ENCODE measurements at regions not wholly inside any gene's neighbourhood (a gene's known extent, or its start where the extent isn't known, plus 50 kb on each side); places are given as distances from the start of the nearest gene placed in this dataset.

DNA sequence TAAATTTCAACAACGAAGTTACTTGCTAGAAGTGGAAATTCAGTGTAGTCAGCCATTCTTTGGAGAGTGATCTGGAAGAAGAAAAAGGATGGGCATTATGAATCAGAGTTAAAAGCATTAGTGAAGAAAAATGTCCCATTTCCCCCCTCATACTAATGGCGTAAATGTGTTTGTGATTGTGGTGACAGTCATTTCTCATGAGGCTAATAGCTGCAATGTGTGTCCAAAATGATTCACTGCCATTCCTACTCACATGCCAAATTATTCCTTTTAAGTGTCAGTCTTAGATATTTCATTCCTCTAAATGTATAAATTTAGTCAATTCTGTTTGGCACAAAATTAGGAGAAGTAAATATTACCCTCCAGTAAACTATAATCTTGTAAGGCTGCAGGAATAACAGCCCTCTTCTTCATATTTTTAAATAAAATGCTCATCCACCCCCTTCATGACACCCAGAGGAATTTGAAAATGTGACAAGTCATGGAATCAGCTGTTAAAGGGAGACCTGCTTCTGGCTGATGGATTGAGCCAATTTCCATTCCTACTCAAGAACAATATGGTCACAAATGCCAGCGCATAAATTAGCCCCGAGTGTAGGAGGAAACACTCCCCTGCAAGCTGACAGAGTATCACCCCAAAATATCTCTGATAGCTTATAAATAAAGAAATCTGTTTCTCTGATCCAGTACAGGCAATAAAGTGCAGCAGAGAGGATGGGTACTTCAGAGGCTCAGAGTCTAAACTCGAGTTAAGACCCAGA lies 912.3 kb upstream of the SEL1L start:
- DNase-seq: no peak

DNA sequence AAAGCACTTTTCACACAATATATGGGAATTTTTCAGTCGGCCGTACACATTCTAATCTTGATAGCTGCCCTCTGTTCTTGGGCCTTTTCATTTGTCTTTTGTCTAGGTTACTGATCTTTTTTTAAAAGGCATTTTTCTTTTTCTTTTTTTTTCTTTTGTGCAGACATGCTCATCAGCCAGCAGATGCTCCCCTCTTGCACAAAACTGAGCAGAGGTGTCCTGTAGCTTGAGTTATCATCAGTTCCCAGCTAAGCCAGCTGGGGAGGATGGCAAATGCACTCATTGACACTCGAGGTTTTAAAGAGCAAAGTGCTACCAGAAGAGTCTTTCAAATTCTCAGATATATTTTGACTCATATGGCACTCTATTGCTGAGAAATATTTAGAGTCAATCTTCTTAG lies 913.9 kb upstream of the SEL1L start:
- DNase-seq: no peak

DNA sequence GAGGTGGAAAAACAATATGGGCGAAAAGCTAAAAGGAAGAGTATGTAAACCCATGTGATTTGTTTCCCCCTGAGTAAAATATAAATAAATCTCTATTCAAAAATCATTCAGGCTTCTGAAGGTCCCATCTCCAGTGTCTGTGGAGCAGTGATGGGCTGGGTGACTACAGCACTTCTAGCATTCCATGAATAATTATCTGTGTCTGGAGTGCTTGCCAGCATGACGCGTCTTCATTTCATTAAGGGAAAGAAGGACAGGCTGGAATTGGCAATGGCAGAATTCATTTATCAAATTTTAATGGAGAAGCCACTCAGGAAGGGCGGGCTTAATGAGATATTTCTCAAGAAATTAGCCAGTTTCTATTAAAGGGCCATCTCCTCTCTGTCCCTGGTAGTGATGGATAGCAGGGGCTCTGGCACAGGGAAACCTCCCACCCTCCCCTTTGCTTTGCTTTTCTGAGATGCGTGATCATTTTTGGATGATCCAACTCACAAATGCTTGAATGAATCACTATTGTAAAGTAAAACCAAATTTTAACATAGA lies 916.3 kb upstream of the SEL1L start:
- no peak for DNase-seq

DNA sequence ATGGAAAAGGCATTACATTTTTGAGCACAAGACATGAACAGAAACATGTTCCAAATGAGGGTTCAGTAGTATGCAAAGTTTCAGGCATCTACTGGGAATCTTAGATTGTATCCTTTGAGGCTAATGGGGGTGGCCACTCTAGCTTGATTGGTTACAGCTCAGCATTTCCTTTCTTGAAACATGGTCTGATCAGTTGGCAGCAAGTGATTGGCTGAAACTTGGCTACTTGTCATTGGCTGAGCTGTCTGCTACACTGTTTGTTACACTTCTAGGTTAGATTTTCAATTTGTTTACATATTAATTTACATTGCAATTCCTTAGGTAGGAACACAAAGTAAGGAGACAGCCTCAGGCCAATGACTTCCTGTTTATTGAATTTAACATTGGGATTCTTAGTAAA lies 918.0 kb upstream of the SEL1L start:
- no peak for DNase-seq

DNA sequence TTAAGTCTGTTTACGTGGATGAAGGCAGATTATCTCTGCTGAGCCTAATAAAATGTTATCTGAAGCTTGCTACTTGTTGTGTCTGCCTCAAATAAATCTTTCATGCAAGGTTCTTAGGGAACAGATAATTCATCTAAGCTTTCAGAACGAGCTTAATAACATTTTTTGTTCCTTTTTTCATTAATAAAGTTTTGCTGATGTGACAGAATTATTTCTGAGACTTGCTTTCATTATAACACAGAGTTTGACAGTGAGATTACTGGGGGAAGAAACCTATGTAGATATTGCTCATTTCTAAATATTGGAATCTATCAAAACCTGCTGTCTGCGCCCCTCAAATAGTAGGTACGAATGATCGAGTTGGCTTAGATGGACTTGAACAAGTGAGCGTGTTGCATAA lies 948.7 kb upstream of the SEL1L start:
- DNase-seq: no peak

DNA sequence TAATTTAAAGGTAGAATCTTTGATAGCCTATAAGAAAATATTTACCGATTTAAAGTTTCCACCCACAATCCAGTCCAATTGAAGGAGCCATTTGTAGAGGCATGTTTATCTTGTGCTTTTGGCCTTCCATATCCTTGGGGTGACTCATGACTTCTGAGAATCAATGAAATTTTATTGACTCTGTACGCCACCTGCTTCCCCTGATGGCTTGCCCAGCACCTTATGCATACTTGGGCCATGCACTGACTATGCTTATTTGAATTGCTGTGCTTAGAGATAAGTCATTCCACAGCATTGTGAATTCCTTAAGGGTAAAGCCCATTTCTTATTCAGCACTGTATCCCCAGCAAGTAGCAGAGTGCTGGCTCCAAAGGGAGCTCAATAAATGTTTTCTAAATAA lies 954.8 kb upstream of the SEL1L start:
- DNase-seq: no peak

DNA sequence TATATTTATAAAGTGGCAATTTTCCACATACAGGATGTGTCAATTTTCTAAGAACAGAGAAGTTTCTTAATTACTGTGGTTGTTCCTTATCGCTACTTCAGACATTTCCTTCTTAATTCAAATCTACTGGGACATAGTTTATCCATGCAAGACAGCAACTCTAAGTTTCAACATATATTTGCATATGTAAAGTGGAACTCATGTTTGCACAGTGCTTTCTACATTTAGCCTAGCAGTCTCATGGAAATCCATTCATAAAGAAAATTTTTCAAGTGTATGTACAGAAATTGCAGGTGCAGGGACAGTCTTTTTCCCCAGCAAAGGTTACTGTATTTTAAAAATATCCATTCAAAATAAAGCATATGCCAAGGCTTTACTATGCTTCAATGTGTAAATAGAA lies 956.7 kb upstream of the SEL1L start:
- no peak for DNase-seq

DNA sequence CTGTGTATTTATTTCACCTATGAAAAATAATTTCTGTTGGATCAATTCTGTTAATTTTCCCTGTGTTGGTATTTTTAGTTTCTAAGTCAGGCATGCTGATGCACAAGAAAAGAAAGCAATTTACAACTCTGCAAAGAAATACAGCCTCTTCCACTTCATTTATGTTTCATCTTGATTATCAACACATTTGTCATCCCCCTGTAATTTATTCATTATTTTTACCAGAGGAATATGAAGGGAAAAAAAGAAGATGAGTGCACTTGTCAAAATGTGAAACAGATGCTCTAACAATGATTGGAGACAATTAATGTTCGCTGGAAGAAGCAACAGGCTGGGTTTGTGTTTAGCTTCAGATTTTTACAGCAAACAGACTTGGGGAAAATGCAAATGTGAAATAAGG lies 958.5 kb upstream of the SEL1L start:
- no peak for DNase-seq

DNA sequence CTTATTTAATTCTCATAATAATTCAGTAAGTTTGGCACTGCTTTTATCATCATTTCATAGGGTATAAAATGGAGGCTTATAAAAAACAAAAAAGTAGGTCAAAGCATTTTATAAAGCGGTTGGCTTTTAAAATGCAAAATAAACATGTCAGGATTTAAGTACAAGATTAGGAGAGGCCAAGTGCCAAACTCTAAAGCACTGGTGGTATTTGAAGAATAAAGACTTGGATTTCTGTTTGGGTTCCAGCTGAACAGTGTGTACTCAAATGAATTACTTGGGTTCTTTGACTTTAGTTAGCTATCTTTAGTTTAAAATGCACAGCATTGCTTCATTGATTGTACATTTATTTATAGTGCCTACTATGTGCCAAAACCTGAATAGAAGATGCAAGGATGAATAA lies 966.6 kb upstream of the SEL1L start:
- no peak for DNase-seq

DNA sequence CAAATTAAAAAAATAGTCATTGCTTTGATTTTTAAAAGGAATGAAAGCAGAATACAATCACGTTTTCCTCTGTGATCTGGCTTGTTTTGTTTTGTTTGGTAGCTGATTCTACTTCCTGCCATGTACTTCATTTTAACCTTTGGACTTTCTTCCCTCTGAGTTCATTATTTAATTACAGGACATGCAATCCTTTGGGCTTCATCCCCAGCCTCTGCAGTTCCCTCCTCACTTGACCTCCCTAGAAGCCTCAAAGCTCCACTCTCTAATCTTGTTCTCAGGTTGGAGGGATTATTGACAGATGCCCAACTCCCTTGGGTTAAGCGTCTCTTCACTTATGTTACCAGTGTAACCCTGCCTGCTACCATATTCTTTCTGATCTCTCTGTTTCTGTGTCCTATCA lies 967.9 kb upstream of the SEL1L start:
- no peak for DNase-seq

DNA sequence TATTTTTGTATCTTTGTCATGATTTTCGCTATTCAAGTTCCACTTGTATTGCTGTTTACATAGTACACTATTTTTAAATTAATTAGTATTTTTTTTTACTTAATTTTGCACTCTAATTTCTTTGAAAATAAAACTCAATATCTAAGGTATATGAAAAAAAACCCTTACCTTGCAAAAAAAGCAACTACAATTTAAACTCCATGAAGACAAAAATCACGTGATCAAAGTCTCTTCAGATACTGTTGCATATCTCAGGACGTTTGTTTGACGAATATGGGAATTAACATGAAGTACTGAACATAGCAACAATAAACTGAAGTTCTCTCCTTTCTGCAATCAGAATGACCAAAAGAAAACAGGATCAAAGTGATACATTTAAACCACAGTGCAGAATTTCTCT lies 968.4 kb upstream of the SEL1L start:
- no peak for DNase-seq

DNA sequence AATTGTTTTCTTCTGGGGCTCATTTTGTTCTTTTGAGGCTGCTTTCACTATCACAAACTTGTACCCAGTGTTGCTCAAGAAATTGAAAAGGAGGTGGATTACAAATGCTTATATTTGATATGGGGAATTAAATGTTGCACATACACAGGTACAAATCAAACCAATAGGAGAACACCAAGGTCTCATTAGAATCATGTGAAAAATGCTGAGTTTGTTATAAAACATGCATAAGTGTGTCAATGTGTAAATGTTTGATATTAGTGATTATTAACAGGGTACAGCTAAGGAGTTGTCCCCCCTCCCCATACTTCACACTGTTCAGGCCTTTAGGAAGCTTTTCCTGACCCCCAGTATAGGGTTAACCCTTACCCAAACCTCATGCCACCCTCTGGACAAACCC lies 971.2 kb upstream of the SEL1L start:
- no peak for DNase-seq

DNA sequence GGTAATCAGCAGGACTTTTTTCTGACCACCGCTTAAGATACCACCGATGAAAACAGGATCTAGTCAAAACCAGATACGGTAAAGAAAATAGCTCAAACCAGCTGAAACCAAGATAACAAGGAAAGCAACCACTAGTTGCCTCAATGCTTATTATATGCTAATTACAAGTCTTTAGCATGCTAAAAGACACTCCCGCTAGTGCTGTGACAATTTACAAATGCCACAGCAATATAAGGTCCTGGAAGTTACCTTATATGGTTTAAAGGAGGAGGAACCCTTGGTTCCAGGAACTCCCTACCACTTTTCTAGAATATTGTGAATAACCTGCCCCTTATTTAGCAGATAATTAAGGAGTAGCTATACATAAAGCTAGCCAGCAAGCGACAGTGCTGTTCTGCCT lies 976.4 kb upstream of the SEL1L start:
- no peak for DNase-seq

DNA sequence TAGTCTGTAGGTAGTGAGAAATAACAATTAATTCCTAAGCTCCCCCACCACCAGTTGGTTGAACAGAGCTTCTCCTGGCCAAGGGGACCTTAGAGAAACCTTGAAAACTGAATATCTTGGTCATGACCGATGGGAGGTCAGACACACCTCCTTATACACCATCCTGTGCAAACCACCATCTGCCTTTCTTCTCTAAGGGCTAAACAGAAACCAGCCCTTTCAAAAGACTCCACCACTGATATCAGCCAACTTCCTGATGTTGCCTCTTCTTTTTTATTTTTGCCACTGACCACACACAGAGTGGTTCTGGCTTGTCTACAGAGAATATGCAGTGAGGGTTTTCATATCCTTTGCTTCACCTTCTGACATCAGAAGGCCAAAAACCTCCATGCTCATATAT lies 977.7 kb upstream of the SEL1L start:
- DNase-seq: no peak

DNA sequence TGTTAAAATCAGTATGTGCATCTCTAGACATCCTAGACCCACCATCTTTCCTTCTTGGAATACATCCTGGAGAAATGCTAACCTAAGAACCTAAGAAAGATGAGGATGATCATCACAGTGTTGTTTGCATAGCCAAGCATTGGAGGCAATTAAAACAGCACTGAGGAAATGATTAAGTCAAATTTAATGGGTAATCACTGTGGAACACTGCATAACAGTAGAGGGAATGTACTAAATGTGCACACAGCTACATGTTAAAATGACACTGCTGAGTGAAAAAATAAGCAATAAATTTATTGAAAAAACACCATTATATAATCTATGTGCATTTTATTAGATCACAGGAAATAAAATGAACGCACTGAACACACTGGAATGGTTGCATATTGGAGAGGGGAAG lies 987.1 kb upstream of the SEL1L start:
- DNase-seq: no peak

DNA sequence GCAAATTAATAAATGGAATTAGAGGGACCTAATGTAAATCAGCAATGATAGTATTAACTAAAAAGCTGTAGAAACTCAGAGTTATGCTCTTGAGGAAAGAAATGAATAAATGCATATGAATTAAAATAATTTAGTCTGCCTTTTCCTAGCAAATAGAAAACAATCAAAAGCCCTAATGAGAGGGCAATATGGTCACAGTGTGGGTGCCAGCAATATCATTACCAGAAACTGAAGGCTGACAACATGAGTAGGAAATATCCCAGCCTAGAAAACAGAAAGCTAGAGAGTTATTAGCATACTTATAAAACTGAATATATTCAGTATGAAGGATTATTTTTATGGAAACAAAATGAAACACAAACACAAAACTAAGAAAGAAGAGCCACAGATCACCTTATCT lies 987.5 kb upstream of the SEL1L start:
- no peak for DNase-seq

DNA sequence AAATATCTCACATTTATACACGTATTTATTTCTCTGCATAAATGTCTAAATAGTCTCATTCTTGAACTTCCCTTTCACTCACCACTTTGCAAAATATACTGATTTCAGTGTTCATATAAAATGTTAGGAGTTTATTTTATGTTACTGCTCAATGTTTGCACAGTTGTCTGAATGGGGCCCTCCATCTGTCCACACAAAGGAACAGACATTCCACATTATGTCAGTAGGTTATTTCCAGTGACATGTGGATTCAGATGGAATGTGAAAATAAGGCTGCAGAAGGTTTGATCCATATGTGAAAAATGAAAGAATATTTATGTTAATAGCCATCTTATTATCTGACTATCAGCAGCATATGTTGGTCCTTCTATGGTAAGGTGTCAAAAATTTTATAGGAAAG lies 994.4 kb upstream of the SEL1L start:
- DNase-seq: no peak

DNA sequence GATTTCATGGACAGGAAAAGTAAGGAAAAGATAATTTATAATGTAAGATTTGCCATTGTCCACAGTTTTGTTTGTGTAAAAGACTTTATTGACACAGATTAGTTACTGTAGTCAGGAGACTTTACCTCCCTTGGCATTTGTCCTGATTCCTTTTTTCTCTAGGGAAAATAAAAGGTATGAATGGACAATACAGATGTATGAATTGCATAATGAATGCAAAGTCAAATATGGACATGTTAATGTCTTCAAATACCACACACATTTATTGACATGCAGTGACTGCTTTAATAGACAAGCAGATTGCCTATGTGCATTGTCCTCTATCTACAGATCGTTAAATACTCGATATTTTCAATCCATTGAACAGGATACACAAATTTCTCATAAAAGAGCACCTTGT lies 999.7 kb upstream of the SEL1L start:
- DNase-seq: no peak

DNA sequence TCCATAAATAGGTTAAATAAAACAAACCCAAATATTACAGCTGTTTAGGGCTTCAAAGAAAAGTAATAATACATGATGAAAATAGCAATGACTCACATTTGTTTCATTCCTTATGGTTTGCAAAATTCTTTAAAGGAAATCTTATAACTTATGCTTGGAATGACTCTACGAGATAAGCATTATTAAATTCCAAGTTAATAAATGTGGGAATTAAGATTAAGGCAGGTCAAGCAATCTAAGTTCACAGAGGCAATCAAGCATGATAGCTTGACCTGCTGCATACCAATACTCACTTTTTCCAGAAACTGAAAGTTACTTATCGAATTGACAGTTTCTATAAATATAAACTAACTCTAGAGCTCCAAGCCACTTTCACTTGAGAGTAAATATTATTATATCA lies 1002.9 kb upstream of the SEL1L start:
- DNase-seq: no peak

DNA sequence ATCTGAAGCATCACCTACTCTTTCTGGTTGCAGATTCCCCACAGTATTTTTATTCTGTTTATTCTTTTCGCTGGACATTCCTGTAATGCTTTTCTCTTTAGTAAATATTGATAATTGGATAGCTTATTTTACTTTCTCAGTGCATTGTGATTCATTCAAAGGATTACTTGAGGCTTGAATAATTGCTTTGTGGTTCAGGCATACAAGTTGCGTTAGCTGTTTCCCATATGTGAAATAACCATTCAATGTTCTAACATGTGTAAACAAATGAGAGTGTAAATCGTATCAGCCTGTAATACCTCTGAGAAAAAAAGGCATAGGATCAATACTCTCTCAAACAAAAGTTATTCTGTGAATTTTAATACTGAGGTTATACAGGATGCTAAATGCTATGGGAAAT lies 1004.2 kb upstream of the SEL1L start:
- no peak for DNase-seq

DNA sequence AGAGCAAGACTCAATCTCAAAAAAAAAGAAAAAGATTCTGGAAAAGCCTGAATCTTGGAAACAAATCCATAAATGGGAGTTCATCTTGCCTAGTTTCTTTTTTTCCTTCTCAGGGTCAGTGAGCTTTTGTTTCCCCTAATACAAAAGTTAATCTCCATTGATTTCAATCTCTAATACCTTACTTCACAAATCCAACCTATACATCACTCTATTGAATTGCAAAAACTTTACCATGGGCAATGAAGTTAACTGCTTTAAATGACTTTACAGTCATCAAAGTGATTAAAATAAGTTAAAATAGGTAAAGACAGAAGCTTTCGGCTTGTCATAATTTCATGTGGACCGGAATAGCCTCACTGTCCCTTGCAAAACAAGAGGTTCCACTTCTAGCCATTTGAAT lies 1012.7 kb upstream of the SEL1L start:
- DNase-seq: no peak

DNA sequence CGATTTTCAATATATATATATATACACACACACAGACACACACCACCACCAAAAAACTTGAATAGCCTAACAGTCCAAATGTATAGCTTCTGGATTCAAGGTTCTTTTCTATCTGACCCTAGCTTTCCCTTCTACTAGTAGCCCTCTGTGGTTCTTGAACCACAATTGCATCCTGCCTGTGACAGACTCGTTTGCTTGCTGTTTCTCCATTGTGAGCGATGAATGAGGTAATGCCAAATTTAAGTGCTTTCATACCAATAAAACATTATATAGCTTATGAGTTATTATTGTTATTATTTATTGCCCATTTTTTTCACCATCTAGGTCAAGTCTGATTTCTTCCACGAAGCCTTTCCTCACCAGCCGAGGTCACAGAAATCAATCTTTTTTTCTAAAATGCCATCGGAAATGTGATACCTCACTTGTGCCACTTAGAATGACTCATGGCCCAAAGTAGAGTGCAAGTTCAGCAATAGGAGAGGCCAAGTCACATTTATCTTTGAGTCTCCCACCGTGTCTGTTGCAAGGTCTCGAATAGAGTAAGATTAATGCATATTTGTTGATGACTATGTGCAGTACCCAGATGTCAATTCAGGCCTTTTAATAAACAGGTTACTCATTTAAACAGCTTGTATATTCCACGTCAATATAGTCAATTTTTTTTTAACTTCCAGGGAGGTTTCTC lies 1015.8 kb upstream of the SEL1L start:
- no peak for DNase-seq

DNA sequence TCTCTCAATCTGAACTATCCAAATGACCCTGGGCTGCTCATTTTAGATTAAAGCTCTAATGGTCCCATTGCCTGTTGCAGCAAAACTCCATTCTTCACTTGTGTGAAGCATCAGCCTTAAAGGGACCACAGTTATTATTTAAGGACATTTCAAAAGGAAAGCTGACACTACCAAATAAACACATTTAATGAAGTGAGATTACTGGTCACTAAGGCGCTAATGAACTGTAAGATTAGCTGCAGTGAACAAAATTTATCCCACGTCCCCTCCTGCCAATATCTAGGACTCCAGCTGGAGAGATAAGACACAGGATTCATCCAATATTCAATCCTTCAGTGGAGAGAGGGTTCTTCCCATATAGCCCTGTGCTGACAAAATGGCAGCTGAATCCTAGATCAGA lies 1029.2 kb upstream of the SEL1L start:
- DNase-seq: no peak

DNA sequence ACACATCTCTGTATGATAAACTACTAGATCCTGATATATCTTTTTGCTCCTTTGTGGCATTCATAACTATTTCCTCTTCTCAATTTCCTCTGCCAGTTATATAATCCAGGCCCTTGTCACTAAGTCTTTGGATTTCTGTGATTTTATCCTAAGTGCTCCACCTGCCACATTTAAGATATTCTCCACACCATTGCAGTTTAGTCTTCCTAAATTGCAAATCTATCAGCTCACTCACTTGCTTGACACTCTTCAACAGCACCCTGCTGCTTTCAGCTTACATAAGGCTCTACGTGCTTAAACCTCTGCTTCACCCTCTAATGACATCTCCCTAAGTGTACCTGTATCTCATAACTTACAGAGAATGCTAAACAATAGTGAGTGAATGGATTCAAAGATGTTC lies 1032.2 kb upstream of the SEL1L start:
- no peak for DNase-seq

Measured in left kidney (tissue), 1 donor.